Bronchial epithelial cell (primary cell): ENCODE measurements at regions not wholly inside any gene's neighbourhood (a gene's known extent, or its start where the extent isn't known, plus 50 kb on each side); places are given as distances from the start of the nearest gene placed in this dataset.
A peak's percentile ranks its signal among the peaks of the same experiment; 100 is the strongest.

Experiments
- DNase-seq: peaks from one replicate; pipeline ENCODE4 v3.0.0-alpha.2; 2010; ENCODE audit warnings: low read depth
- FAIRE-seq: peaks from 2 replicates; lab custom pipeline; 2011; peaks lifted over from hg19 to GRCh38; lab: Jason Lieb, UNC
- H3K27me3 ChIP-seq: 2 replicates; pipeline ENCODE4 v1.5.1; 2011; ENCODE audit warnings: low read length; ENCODE audit not compliant: control insufficient read depth, insufficient read depth
- H3K36me3 ChIP-seq: 2 replicates; pipeline ENCODE4 v1.5.1; 2011; ENCODE audit warnings: low read length; ENCODE audit not compliant: control insufficient read depth, insufficient read depth
- H3K4me3 ChIP-seq: 2 replicates; pipeline ENCODE4 v1.5.1; 2011; ENCODE audit warnings: mild to moderate bottlenecking, low read depth, low read length, control low read depth
- CTCF ChIP-seq: IDR thresholded peaks from 2 replicates; pipeline ENCODE4 v1.5.1; 2011; ENCODE audit warnings: mild to moderate bottlenecking, moderate library complexity, low read length, control low read depth, inconsistent platforms; ENCODE audit not compliant: insufficient read depth, severe bottlenecking

DNA sequence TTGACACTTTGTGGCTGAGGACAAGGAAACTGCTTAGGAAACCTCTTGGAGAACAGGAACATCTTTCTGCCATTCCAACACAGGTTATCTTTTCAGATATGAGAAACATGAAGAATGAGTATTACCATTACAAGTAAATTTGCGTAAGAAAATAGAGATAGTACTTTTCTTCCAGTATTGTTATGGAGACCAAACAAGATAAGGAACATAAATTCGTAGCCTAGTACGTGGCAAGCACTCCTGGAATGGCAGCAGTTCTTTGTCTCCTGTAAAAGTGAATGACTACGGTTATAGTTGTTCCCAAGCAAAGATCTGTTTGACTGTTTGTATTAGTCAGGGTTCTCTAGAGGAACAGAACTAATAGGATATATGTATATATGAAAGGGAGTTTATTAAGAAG, 843.1 kb downstream of the STIM2 start:
- no peaks in the 10 kb centered on the region for H3K36me3 ChIP-seq
- TF ChIP-seq CTCF = no peak
- FAIRE-seq = no peak
- no peaks in the 10 kb centered on the region for H3K27me3 ChIP-seq
- DNase-seq = no peak
- H3K4me3 ChIP-seq = no peak overlapping the region

DNA sequence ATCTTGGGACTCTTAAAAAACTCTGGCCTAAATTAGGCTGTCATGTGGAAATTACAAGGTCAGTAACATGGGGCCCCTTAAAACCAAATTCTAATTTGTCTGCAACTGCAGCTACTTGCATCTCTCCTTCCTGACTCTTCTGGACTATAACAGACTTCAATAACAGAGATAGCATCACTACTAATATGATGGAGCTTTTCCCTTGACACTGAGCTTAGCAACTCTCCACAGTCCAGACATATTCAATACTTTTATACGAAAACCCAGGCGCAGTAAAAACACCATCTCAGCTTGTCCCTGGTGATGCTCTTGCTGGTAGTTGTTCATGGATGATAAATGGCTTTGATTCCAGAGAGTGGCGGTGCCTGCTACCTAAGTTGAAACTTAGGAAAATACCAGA, 850.4 kb downstream of the STIM2 start:
- DNase-seq (no peak), FAIRE-seq (no peak)
- no peak for TF ChIP-seq CTCF
- Histone ChIP-seq H3K4me3 (no peak overlapping the region), H3K36me3 (no peaks in the 10 kb centered on the region), H3K27me3 (no peaks in the 10 kb centered on the region)

DNA sequence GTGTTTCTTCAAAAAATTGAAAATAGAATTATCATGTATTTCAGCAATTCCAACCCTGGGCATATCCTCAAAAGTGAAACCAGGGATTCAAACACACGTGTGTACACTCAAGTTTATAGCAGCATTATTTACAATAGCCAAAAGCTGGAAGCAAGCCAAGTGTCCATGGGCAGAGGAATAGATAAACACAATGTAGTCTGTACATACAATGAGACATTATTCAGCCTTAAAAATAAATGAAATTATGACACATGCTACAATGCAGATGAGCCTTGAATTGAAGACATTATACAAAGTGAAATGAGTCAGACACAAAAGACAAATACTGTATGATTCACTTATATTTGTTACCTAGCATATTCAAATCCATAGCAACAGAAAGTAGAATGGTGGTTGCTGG, 853.4 kb downstream of the STIM2 start:
- Histone ChIP-seq H3K27me3 (no peaks in the 10 kb centered on the region), H3K36me3 (no peaks in the 10 kb centered on the region), H3K4me3 (no peak overlapping the region)
- TF ChIP-seq CTCF = no peak
- FAIRE-seq (no peak), DNase-seq (peak; percentile 85)

DNA sequence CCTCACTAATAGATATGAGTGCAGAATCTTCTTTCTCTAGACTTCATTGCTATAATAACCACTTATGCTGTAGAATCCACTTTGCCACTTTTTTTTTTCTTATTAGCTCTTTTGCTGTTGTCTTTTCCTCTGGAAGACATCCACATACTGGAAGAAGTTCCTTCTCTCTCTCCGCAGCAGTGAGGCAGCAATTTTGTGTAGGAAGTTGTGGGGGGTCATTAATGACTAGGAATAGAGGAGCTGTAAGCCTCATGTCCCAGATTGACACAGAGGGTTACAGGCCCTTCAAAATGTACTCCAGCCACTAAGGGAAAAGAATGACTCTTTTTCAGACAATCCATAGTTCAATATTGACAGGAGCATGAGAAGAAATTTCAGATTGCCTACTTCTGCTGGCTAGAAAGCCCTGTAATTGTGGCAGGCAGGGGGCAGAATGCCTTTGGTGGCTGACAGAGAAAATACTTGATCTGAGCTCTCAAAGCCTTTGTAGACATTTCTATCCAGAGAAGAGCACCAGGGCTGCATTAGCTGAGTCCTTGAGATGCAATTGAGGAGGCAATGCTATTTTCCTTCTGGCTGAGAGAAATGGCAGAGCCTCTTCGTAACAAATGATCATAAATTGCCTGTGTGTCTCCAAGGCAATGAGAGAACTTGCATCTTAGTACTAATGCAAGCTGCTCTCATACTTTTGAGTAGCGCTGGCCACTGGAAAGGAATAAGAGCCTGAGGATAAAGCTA, 856.2 kb downstream of the STIM2 start:
- no peak for FAIRE-seq
- TF ChIP-seq CTCF = no peak
- Histone ChIP-seq H3K4me3 (no peak overlapping the region), H3K27me3 (no peaks in the 10 kb centered on the region), H3K36me3 (no peaks in the 10 kb centered on the region)
- no peak for DNase-seq

- H3K4me3 ChIP-seq = no peak overlapping the region
- FAIRE-seq (no peak), DNase-seq (no peak)
- no peak for TF ChIP-seq CTCF
- no peaks in the 10 kb centered on the region for H3K27me3 ChIP-seq
- no peaks in the 10 kb centered on the region for H3K36me3 ChIP-seq
Observed at GRCh38 chr4:27717431-27717755, 856.8 kb downstream of the STIM2 start.
